NOMO-1 treated with dmso at 0.1 percent for 144 hours (cell line): ENCODE measurements at regions not wholly inside any gene's neighbourhood (a gene's known extent, or its start where the extent isn't known, plus 50 kb on each side); places are given as distances from the start of the nearest gene placed in this dataset.
"Not testable (repeated sequence)": the region's sequence is repeated elsewhere in the genome, so short reads cannot be mapped to it uniquely, and the experiment has no call there.

Experiments
- DNase-seq: peaks from one replicate; lab custom pipeline; 2025; ENCODE audit not compliant: unreplicated experiment; lab: John Stamatoyannopoulos, UW

DNA sequence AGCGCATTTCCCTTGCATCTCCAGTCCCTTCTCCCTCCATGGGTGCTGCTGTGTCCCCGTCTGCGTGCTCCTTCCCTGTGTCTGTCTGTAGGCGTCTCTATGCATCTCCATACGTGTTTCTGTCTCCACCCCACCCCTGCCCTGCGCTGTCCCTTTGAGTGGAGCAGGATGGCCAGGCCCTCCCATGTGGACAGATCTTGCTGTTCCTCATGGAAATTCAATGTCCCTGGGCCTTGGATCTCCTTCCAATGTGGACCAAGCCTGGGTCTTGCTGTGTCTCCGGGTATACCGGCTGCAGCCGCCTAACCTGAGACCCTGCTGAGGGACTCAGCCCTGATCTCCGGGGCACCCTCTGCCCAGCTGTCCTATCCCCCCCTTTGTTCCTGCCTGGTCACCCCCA, 172.7 kb downstream of the BMP7 start:
- DNase-seq = no peak

DNA sequence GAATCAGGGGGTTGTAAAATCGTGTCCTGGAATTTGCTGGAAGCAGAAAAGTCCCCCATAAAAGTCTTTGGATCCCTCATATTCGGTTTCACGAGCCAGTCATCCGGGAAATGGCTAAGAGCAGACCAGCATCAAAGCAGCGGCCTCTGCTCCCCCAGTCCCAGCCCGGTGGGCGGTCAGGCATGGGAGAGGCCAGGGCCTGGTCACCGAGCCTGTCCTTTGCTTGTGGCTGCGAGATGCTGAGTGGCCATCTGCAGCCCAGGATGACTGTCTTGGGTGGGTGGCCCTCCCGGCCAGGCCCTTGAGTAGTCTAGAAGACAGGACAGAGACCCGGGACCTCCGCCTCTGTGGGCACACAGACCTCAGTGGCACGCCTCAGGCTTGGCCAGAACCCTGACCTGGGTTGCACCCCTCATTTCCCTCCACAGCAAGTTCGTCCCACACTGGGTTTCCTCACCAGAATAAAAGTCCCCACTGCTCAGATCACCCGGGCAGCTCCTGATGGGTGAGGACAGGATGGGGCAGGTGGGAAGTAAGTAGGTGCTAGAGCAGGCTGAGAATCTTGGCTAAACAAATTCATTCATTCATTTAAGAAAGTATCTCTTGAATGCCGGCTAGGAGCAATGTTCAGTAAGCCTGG, 172.1 kb downstream of the BMP7 start:
- DNase-seq = no peak

DNA sequence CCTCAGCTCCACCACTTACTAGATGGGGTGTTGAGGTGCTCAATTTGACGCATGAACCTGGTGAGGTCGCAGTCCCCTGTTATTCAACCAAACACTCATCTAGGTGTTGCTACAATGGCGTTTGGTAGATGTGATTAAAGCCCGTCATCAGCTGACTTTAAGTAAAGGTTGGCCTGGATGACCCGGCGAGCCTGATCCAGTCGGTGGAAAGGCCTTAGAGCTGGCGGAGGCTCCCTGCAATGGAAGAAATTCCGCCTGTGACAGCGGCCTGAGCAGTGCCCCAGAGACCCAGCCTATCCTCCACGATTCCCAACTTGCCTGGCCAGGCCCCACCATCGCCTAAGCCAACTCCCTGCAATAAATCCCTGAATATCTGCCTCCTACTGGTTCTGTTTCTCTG, 171.4 kb downstream of the BMP7 start:
- DNase-seq = no peak

DNA sequence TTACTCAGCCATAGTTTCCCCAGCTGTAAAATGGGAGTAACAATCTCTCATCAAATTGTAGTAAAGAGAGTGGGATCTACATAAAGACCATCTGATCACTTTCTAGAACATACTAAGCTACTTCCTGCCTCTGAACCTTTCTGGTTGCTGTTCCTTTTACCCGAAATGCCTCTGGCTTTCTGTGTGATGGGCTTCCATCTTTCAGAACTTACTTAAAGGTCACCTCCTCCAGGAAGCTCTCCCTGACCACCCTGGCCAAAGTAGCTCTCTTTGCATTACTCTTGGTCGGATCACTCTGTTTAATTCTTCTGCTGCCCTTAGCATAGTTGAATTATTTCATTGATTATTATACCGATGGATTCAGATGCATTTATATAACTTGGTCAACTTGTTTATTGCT, 171.0 kb downstream of the BMP7 start:
- DNase-seq = no peak

DNA sequence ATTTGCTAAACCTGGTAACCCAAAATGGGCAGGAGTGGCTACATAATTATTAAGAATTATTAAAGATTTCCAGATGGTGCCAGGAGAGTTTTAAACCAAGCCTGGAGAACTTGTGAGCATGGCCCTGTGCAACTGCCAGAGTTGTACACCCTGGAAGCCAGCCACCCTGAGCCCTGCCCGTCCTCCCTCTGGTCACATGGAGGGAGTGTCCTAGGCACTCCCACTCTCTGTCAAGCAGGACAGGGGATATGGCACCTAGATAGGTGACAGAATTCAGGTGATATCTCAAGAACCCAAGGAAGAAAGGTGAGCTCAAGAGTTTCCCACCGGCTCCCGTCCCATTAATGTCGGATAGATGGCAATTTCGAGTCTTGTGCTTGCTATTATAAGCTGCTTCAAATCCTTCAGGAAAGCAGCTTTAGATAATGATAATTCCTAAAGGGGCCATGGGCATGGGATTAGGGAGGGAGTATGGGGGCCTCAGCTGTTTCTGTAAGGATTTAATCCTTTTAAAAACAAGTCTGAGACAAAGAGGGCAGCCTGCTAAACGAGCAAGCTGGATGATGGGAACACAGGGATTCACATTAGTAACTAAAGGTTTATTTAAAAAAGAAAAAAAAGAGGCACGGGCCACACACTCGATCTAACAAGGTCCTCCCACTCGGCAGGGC, 169.1 kb downstream of the BMP7 start:
- DNase-seq = no peak

DNA sequence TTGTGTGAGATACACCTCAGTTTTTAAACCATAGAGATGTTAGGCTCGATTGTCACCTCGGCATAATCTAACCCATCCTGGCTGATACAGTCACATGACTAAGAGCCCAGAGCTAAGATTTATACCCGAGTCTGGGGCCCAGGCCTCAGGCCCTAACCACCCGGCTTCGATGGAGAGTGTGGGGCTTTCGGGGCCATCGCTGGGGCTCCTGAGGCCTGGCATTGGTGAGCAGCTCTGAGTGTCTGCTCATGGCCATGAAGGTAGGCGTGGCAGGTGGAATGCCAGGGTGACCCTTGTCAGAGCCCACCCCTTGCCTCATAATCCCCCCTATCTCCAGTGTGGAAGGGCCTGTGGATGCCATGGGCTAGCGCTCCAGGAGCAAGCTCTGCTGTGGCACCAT, 164.3 kb downstream of the BMP7 start:
- no peak for DNase-seq

DNA sequence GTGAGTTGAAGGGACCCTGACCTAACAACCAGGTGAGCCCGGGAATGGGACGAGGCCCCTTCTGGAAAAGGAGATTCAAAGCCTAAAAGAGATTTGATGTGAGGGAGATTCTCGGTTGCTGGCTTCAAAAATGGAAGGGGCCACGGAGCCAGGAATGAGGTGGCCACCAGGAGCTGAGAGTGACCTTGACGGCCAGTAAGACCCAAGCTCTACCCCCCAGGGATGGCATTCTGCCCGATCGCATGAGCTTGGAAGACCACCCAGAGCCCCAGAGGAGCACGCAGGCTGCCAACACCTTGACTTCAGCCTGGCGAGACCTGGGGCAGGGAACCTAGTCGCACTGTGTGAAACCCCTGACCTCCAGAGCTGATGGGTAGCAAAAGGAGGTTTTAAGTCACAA, 163.9 kb downstream of the BMP7 start:
- DNase-seq = no peak

DNA sequence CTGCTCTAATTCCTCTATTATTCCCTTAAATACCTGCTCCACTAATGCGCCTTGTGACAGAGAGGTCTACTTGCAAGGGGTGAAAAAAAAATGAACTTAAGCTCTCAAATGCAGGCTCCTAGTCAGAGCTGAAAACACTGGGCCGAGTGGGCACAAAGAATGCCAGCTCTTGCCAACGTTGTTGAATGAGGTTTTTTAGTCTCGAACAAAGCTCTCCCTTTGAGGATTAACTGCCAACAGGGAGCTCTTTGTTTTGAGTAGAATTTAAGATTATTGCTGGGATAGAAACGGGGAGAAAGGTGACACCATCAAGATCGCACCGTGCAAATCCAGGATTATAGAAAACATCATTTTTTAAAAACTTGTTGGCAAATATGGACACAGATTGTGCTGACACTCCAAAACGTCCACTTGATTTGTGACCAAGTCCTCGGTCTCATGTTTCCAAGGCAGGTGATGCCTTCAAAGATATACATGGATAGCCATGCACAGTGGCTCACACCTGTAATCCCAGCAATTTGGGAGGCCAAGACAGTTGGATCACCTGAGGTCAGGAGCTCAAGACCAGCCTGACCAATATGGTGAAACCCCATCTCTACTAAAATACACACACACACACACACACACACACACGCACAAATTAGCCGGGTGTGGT, 163.2 kb downstream of the BMP7 start:
- no peak for DNase-seq

DNA sequence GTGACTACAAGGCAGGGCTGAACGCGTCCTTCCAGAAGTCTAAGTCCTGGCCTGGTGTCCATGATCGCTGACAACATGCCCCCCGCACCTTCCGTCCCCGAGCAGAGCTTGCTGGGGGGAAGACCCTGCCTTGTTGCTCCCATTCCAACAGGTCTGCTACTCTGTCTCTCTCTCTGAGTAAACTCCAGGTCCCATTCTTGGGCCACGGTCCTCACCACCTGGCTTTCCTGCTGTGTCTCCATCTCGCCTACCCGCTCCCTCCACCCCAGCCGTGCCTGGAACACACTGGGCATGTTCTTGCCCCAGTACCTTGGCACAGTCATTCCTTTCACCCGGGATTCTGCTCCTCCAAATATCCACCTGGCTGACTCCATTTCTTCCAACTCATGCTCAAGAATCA, 162.3 kb downstream of the BMP7 start:
- no peak for DNase-seq

DNA sequence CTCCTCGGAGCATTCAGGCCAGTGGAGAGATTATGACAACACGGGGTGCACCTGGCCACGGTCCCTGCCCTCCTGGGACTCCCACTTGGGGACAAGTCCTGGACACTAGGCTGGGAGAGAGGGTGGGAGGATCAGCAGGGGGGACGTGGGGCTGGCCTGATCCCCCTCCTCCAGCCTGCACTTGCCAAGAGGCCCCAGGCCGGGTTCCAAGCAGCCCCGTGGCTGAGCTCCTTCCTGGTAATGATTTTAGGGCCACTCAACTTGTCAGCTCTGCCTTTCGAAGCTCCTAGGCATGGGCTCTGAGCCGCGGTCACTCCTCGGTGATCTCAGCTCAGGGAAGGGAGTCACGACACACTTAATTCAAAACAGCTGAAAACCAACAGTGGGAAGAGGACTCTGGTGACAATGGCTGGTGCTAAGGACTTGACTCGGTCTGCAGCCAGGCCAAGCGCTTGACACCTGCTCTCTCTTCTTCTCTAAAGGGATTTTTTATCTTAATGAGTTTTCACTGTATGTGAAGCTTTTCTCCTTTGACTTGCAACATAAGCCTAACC, 161.7 kb downstream of the BMP7 start:
- DNase-seq = no peak

DNA sequence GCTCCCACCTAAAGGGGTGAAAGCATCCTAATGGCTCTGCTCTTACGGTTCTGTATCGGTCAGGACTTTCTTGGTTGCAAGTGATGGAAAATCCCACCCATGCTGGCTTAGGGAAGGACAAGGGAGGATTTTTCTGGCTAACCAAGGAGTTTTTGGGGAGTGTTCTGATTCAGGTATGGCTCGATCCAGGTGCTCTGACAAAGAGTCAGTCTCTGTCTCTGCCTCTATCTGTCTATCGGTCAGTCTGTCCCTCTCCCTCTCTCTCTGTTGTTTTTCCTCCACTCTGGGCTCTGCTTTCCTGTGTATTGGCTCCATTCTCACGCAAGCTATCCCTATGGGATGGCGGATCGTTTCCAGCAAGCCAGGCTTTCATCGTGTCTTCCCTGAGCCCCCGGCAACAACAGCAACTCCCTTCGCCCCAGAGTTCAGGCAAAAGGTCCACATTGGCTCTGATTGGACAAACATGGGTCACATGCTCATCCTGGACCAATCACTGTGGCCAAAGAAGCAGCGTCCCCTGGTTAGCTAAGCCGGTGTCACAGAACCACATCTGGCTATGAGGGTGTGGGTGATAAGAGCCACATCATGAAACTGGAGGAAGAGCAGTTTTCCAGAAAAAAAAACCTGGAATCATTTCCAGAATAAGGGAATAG, 160.3 kb downstream of the BMP7 start:
- no peak for DNase-seq

DNA sequence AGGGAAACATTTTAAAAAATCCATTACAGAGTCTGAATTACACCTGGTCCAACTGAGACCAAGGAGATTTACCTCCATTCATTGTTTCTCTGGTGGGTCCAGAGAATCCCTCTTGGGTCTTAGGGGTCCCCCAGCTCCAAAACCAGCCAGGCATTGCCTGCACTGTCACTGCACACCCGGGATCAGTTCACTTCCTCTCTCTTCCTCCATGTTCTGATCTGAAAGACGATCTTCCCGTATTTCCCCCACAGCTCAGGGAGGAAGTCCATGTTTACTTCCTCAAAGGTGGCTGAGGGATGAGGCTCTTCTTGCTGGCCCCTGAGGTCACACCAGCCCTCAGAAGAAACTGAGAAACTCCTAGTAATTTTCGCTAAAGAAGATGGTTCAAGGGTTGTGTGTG, 159.7 kb downstream of the BMP7 start:
- no peak for DNase-seq

DNA sequence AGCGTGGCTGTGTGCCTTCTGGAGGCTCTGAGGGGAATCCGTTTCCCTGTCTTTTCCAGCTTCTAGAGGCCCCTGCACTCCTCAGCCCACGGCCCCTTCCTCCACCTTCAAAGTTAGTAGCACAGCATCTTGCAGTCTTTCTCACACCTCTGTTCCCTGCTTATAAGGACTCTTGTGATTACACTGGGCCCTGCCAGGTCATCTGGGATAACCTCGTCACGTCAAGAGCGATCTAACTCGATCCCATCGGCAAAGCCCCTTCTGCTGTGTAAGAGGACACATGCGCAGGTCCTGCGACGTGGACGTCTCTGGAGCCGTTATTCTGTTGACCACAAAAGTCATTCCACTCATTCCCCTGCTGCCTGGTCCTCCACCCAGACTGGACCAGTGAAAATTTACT, 159.2 kb downstream of the BMP7 start:
- DNase-seq = no peak

DNA sequence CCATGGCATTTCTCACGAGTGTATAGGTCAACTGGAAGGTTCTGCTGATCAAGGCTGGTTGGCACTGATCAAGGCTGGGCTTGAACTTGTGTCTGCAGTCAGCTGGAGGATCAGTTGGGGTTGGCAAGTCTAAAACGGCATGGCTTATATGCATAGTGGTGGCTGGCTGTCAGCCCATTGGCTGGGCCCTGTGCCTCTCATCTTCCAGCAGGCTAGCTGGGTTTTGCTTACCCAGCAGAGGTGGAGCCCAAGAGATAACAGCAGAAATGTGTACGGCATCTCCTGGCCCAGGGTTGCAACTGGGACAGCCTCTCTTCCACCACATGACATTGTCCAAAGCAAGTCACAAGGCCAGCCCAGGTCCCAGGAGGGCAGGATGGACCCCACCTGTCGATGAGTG, 158.2 kb downstream of the BMP7 start:
- no peak for DNase-seq

DNA sequence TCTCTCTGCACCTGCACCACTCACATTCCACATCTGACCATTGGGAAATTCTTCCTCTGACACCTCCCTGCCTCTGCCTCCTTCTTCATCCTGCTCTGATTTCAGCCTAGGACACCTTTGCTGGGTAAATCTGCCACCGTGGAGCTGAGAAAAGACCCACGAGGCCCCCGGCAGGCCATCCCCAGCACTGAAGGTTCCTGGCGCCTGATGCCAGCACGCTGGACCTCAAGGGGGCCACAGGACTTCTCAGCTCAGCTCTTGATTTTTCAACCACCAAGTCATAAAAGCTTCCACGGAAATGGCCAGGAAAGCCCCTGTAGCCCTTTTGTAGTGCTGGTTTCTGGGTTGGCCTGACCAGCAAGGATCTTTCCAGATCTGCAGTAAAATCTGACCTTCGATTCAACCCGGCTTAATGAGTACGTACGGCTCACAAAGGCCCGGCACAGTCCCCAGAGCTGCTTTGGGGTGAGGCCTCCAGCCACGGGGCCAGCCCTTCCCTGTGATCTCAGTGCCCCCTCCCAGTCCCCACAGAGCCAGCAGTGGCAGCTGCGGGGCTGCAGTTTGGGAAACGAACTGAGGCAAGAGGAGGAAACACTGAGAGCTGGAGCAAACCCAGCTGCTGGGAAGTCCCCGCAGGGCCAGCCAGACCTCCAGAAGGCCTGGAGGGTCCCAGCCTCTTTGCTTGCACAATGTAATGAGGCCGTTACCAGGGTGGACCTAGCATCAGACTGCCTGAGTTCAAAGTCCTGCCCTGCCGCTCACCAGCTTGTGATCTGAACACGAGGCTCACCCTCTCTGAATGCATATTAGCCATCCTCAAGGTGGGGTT, 157.5 kb downstream of the BMP7 start:
- no peak for DNase-seq

DNA sequence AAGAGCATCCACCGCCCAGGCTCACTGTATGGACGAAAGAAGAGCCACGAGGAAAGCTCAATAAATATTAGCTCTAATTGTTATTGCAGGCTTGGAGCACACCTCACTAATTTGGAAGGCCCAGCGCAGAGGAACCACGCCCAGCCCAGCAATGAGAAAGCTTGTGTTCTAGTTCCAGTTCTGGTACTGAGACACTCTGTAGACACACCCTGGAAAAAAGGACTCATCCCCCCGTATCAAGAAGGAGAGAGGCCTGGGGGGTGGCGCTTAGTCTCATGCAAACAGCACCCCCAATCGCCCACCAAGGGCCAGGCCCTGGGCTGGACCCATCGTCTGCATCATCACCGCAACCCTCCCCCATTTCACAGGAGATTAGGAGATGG, 156.9 kb downstream of the BMP7 start:
- no peak for DNase-seq

DNA sequence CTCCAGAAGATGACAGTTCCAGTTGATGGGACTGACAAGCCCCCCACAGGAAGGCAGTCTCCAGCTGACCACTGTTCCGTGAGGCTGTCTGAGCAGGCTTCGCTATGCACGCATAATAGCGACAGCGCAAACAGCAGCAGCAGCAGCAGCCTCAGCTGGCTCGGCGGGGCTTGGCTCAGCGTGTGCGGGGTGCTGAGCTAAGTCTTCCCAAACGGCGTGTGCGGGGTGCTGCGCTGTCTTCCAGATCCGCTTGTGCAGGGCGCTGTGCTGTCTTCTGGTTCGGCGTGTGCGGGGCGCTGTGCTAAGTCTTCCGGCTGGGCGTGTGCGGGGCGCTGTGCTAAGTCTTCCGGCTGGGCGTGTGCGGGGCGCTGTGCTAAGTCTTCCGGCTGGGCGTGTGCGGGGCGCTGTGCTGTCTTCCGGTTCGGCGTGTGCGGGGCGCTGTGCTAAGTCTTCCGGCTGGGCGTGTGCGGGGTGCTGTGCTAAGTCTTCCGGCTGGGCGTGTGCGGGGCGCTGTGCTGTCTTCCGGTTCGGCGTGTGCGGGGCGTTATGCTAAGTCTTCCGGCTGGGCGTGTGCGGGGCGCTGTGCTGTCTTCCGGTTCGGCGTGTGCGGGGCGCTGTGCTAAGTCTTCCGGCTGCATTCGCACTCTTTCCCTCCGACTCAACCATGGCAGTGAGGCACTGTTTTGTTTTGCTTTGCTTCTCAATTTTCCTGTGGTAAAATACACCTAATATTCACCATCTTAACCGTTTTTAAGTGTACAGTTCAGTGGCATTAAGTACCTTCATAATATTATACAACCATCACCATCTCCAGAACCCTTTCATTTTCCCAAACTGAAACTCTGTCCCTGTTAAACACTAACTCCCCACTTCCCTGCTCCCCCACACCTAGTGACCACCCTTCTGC, 156.1 kb downstream of the BMP7 start:
- DNase-seq = not testable (repeated sequence)

DNA sequence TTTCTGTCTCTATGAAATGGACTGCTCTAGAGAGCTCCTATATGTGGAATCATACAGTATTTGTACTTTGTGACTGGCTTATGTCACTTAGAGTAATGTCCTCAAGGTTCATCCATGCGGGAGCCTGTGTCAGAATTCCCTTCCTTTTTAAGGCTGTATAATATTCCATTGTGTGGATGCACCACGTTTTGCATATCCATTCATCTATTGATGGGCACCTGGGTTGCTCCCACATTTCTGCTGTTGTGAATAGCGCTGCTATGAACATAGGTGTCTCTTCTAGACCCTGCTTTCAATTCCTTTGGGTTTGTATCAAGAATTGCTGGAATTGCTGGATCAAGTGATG, 155.4 kb downstream of the BMP7 start:
- no peak for DNase-seq

DNA sequence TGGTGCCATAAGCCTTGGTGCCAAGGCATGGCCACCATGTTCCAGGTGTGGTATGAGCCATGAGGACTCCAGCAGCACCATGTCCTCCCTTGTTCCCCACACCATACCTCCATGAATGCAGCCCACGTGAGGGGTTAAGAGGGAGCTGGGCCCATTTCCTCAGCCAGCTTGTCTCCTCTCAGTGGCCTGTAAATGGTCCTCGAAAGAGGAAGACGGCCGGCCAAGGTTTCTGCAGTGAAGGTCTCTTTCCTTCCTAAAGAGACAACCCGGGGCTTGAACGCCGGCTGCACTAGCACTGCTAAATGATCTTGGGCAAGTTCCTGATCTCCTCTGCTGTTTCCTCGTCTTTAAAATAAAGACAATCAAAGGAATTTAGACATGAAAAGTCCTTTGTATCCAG, 154.0 kb downstream of the BMP7 start:
- no peak for DNase-seq
